G401 (cell line): ENCODE measurements at regions not wholly inside any gene's neighbourhood (a gene's known extent, or its start where the extent isn't known, plus 50 kb on each side); places are given as distances from the start of the nearest gene placed in this dataset.
"Not testable (repeated sequence)": the region's sequence is repeated elsewhere in the genome, so short reads cannot be mapped to it uniquely, and the experiment has no call there.

ENCODE experiments used
- DNase-seq: peaks from one replicate; pipeline ENCODE4 v3.0.0-alpha.2; 2015; ENCODE audit warnings: low spot score
- in situ Hi-C: cut with HindIII; loops from 2 replicates; pipeline ENCODE4 v1.10.0; 2016; ENCODE audit warnings: low sequenced_read_pairs, mixed read lengths

DNA sequence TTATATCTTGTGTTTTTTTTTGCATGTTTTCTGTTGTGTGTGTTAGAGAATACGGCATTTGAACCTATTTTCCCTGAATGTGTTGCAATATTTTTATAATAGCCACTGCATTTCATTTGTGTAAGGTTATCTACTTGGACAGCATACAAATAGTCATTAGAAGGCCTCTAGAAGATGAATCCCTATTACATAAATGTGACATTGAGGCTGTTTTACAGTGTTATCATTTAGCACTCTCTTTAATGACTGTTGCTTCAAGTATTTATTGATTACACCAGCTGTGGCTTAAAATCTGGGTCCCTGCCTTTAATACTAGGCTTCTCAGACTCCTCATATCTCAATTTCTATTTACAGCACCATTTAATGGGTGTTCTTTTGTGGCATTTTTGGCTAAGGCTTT, 465.8 kb downstream of the FRK start:
- in situ Hi-C loops: no loop called here
- no peak for DNase-seq

DNA sequence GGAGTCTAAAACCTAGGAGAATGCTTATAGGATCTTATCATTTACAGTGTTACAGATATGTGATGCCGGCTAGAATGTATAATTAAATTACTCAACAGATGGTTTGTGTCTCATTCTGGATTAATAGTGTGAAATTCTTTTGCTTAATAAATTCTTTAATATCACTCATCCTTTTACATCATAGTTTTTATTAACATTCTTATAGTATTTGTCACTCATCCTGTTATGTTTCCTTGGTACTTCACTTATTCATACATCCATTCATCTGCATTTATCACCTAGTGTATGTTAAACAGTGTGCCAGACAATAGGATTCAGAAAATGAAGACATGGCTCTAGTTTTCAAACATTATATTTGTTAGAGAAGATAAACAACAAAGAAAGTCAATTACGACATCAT, 468.7 kb downstream of the FRK start:
- no peak for DNase-seq
- in situ Hi-C loops: no loop called here

DNA sequence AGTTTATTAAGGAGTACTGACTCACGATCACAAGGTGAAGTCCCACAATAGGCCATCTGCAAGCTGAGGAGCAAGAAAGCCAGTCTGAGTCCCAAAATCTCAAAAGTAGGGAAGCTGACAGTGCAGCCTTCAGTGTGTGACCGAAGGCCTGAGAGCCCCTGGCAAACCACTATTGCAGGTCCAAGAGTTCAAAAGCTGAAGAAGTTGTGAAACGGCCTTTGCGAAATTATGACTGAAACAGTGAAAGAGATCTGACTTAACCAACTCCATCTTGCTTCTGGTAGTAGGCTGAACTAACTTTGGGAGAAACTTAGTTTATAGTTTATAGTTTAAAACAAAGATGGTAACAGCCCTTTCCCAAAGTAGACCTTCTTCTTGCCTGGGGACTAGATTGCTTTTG, 471.6 kb downstream of the FRK start:
- in situ Hi-C loops, DNase-seq: not testable (repeated sequence)

DNA sequence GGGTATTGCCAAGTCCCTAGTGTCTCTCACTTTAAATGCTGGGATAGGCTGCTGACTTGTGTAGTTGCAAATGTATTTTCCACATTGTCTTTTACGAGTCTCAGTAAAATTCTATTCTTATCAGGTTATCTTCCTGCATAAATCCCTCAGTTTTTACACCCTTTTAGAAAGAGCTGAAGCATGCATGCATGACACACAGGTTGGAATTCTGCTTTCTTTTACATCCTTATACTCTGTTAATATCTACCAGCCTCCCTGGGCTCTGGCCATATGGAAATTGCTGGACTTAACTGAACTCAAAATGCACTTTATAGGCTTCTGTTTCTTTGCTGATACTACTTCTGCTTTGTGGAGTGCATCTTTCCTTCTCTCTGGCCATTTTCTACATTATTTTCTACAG, 477.4 kb downstream of the FRK start:
- no peak for DNase-seq
- in situ Hi-C loops: no loop called here

DNA sequence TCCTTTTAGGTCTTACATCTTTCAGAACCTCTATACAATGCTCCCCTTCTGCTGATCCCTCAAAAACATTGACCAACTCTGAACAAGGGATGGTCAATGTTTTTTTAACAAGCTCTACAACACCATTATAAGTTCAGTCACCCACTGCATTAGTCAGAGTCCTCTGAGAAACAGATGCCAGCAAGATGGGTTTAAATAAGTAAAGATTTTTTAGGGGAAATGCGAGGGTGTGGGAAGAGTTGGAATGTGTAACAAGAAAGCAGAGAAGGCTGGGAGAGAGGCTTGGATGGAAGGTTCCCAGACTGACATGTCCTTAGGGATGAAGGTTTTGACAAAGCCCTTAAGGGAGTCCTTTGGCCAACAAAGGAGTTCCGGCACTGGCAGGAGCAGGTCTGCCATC, 478.3 kb downstream of the FRK start:
- DNase-seq: no peak
- in situ Hi-C loops: no loop called here

DNA sequence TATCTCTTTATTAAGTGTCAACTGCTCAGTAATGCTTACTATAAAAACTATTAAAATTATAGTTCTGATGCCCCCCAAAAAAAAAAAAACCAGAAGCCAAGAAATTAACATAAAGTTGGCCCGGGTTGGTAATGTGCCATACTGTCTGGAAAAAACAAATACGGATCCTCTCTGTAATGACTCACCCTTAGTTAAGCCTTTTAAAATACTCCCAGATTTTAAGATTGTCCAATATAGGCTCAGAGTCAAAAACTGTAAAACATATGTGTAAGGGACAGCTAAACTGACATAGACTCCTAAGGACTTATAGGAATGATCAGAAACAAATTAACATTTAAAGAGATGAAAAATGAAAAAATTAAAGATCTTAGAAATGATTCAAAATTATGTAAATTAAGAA, 481.1 kb downstream of the FRK start:
- DNase-seq, in situ Hi-C loops: not testable (repeated sequence)

DNA sequence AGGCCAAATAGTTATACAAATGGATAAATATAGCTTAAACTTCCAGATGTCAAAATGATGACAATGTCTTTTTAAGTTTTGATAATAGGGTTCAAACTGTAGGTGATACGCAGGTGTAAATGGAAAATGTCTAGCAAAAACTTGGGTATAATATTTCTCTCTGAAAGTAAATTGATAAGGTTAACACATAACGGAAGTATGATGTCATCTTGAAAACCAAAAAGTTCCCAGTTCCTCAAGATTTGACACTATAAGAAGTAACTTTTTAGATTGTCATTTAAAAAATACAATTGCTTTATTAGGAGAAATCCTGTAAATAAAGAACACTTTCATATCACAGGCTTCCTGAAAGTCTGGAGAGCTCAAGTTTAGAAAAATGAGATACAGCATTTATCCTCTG, 483.4 kb downstream of the FRK start:
- no peak for DNase-seq

DNA sequence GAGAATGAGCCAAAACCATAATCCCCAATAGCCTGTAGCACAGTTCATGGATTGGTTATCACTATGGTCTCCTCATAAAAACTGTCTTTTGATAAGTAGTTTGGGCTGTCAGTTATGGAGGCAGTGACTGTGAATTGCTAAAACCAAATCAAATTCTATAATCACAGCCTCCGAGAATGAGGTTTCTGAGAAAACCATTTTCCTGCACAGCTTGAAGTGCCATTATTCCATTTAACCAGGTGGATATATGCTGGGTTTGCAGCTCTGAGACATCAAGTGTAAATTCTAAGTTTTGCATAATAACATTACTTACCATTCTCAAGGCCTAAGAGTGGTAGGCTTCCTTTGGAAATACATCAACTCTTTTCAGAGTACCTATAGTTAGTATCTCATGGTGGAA, 485.4 kb downstream of the FRK start:
- no peak for DNase-seq
- in situ Hi-C loops: no loop called here

More for the DNA sequence above, 483.4 kb downstream of the FRK start:
- in situ Hi-C loops: no loop called here

DNA sequence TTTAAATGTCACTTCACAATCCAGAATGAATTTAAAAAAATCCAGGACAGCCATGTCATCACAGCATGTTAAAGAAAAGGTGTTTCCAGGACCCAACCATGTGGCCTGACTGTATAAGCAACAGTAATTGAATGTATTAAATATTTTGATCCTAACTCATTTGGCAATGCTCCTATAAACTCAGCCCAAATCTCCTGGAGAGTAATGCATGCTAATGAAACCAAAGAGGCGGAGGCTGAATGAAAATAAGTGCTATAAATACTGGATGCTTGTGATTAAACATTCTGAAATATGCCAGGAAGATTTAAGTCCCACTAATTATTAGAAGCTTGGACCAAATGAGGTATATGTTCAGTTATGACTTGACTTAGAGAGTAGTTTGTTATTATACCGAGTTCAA, 486.8 kb downstream of the FRK start:
- in situ Hi-C loops: no loop called here
- no peak for DNase-seq

DNA sequence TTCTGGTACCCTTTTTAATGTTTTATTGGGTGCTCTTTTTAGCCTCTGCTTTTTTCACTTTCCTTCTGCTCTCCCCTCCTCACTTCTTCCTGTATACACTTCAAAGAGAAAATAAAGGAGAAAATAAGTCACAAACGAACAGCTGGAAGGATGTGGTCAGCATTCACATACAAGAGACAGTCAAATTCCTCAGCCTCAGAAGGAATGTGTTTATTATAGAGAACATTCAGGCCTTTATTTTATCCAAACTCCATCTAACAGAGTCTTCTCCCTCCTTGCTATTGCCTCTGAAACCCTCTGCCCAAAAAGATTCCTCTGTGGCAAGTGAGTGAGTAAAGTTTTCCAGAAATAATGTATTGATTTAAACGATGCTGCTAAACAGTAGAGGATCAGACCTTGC, 490.4 kb downstream of the FRK start:
- in situ Hi-C loops: no loop called here
- DNase-seq: no peak

DNA sequence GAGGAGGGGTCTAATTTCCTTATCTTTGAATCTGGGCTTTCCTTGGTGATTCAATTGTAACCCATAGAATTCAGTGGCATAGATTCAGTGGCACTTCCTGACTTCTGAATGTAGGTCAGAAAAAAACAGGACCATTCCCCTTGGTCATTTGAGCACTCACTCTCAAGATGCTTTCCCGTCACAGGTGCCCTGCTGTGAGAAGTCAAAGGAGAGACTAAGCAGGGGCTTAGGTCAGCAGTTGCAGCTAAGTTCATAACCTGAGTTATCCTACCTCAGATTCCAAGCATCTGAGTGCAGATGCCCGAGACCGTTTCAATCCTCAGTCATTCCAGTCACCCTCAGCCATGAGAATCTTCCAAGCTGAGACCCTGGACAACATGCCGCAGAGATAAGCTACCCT, 506.6 kb downstream of the FRK start:
- DNase-seq: no peak
- in situ Hi-C loops: no loop called here

DNA sequence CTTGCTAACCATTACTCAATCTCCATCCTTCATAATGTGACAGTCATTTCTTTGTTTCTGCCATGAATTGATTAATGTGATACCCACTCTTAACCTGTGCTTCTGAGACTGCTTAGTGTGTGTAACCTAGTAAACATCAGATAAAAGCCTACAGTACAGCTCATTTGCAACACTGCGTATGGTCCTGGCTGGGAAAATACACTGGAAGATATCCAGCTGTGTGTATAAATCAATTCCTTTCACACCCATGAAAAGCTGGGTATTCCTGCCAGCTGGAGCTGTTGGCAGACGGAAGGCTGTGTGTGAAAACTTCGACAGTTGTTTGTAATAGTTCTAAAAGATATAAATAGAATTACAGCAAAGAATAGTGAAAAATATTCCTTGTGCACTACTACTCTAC, 509.2 kb downstream of the FRK start:
- in situ Hi-C loops: no loop called here
- DNase-seq: no peak

DNA sequence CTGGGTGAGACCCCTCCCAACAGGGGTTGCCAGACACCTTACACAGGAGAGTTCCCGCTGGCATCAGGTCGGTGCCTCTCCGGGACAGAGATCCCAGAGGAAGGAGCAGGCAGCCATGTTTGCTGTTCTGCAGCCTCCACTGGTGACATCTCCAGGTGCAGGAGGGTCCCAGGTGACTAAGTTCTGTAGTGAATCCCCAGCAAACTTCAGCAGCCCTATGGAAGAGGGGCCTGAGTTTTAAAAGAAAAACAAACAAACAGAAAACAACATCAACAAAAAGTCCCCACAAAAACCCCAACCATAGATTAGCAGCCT, 515.1 kb downstream of the FRK start:
- in situ Hi-C loops: no loop called here
- DNase-seq: no peak

DNA sequence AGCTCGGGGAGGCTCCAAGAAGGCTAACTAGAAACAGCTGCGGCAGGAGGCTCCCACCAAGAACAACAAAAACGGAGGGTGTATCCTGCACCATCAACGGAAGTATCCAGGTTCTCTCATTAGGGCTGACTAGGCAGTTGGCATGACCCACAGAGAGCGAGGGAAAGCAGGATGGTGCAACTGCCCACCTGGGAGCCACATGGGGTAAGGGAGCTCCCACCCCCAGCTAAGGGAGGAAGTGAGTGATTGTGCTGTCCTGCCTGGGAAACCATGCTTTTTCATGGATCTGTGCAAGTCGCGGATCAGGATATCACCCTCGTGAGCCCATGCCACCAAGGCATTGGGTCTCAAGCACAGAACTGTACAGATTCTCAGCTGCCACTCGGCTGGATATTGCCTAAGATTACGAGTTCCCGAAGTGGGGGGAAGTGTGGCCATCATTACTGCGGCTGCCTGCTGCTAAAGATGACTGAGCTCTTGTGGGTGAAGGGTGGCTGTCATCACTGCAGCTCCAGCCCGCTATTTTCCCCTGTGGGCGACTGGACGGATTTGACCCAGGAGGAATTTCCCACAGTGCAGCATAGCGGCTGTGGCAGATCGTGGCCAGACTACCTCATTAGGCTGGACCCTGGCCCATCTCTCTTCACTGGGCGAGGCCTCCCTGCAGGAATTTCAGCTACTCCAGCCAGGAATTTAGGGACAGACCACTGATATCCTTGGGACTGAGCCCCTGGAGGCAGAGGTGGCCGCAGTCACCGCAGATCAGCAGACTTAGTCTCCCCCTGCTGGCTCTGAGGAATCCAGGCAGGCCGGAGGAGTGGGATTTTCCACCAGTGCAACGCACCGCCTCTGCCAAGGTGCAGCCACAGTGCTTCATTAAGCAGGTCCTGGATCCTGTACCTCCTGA, 515.7 kb downstream of the FRK start:
- in situ Hi-C loops: no loop called here

DNA sequence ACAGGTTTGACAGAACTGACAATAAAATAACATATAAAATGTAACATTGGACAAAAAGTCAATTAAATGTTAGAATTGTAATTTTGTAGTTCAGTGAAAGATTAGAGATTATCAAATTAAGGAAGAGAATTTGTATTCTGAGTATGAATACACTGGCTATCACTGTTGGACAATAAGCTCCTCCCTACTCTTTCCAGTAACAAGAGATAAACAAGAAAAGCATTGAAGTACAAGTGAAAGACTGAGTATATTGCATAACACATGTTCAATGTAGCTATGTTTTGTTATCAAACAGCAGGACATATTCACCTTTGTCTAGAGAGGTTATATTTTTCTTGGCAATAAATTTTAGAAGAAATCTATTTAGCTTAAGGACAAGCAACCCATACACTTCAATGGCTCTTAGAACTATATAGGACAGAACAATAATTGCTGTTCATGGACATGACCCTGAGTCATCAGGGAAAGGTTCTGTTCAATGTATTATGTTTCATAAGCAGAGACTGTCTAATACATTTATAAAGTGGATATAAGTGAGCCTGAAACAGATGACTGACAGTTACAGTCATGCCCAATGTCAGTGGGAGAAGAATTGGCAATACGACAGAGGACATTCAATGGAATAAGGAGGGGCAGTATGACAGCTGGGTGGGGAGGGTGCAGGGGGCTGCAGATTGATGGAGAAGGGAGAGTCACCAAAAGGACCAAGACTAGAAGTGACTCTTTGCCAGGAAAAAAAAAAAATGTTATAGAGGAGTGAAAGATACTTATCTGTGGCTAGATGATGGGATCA, 520.4 kb downstream of the FRK start:
- no peak for DNase-seq

More for the DNA sequence above, 515.7 kb downstream of the FRK start:
- no peak for DNase-seq

DNA sequence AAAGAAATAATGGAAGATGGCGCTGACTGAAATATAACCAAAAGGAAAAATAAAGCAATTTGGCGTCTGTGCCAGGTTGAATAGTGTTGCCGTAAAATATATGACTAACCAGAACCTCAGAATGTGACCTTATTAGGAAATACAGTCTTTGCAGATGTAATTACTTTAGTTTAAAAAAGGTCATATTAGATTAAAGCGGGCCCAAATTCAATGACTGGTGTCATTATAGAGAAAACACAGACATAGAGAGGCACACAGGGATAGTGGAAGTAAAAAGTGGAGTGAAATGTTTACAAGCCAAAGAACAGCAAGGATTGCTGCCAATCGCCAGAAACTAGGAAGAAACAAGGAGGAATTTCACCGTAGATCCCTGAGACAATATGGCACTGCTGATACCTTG, 521.2 kb downstream of the FRK start:
- no peak for DNase-seq
- in situ Hi-C loops: no loop called here

More for the DNA sequence above, 520.4 kb downstream of the FRK start:
- in situ Hi-C loops: no loop called here

DNA sequence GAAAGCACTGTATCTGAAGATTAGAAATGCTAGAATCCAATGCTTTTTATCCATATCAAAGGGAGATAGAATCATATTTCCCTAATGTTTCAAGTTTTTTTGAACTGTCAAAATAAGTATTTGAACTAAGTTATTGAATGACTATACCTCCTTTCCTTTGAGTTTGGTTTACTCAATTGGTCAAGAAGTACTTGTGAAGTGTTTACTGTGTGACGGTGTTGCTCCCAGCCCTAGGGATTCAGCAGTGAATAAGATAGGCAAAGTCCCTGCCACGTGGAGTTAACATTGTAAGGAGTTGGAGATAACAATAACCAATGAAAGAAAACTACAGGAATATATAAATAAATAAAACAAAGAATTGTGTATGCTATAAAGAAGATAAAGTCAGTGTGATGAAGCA, 535.9 kb downstream of the FRK start:
- in situ Hi-C loops: no loop called here
- no peak for DNase-seq

DNA sequence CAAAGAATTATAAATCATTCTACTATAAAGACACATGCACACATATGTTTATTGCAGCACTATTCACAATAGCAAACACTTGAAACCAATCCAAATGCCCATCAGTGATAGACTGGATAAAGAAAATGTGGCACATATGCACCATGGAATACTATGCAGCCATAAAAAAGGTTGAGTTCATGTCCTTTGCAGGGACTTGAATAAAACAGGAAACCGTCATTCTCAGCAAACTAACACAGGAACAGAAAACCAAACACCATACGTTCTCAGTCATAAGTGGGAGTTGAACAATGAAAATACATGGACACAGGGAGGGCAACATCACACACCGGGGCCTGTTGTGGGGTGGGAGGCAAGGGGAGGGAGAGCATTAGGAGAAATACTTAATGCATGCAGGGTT, 538.9 kb downstream of the FRK start:
- in situ Hi-C loops: not testable (repeated sequence)

DNA sequence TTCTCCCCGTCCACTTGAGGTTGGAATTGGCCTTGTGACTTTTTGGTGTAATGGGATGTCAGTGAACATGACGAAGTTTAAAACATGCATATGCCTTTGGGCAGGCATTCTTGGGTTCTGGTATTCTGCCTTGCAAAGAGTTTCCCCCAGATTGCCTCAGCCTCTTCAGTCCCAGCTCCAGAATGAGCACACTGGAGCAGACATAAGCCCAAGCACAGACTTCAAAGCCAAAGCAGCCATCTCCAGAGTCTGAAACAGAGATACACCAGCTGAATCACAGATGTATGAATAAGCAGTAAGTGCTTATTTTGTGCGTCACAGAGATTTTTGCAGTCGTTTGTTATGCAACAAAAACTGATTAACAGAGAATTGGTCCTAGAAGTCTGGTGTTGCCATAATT, 546.0 kb downstream of the FRK start:
- in situ Hi-C loops: no loop called here
- DNase-seq: no peak

More for the DNA sequence above, 538.9 kb downstream of the FRK start:
- not testable (repeated sequence) for DNase-seq

DNA sequence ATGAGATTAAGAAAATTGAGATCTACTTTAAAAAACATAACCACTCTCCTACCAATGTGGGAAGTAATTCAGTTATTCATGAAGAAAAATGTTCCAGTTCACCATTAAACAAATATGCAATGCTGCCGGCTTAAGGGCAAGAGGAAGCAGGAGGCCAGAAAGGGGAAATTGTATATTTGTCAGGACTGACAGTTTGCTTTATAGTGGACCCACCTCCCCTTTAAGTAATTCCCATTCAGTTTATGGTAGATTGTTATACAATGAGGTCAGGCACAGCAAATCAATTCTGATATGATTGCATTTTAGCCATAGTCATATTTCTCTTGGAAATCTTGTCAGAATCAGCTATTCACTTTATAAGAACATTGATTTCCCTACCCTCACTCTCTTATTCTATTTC, 547.8 kb downstream of the FRK start:
- DNase-seq: no peak
- in situ Hi-C loops: no loop called here

DNA sequence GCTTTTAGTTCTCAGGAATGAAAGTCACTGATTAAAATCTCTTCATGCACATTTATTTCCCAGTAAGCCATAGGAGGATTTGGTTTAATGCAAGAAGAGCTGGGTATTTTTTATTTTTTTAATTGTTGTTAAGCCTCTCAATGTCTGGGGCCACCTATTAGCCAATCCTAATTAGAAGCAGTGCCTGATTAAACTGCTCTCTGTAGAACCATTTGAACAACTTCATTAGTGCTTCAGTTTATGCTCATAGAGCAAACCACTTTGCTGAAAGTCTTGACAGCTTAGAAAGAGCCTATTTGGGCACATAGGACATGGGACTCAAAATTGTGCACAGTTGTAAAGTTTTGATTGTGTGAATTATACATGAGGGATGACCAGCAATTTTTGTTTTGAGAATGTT, 548.9 kb downstream of the FRK start:
- in situ Hi-C loops: no loop called here
- DNase-seq: no peak
